D721Med (cell line): ENCODE measurements at regions not wholly inside any gene's neighbourhood (a gene's known extent, or its start where the extent isn't known, plus 50 kb on each side); places are given as distances from the start of the nearest gene placed in this dataset.

Source experiments
- DNase-seq: peaks from one replicate; pipeline ENCODE4 v3.0.0; 2011; ENCODE audit warnings: low spot score; ENCODE audit not compliant: insufficient read length
- FAIRE-seq: peaks from 2 replicates; lab custom pipeline; 2011; peaks lifted over from hg19 to GRCh38; lab: Jason Lieb, UNC
- CTCF ChIP-seq: IDR thresholded peaks from 2 replicates; pipeline ENCODE4 v1.5.1; 2012; ENCODE audit warnings: mild to moderate bottlenecking, control low read depth; ENCODE audit not compliant: insufficient read depth; ENCODE audit errors: missing control alignments

- DNase-seq (no peak), FAIRE-seq (no peak)
- no peak for TF ChIP-seq CTCF
Measured at GRCh38 chr5:57113481-57113880, 60.4 kb upstream of the GPBP1 start.

DNA sequence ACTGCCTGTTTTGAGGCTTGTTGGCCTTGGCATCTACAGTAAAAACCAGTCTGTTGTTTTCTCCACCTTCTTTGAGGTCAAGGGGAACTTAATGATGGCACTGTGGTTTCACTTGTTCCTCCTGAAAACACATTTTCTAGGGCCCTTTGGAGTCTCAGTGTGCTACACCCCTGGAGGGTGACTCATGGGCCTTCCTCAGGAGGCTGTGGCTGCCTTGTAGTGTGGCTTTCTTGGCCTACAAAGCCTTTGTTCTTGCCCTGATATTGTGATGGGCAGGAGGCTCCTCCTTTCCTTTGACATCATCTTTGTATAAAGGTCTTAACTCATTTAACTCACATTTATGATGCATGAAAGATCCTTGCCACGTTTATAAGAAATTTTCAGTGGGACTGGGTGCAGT lies 56.3 kb upstream of the GPBP1 start:
- no peak for FAIRE-seq
- TF ChIP-seq CTCF: no peak
- no peak for DNase-seq

DNA sequence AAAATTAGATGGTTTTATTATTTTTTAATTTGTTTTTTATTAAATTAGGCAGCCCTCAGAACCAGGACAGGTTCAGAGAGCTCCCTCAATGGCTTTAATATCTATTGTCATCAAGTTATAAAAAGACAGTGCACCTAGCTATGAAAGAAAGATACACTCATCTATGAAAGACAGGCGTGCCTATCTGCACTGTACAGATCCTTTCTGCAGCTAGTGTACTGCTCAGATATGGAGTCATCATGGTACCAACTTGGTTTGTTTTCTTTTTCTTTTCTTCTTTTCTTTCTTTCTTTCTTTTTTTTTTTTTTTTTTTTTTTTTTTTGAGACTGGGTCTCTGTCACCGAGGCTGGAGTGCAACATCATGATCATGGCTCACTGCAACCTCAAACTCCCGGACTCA lies 54.8 kb upstream of the GPBP1 start:
- TF ChIP-seq CTCF: no peak
- FAIRE-seq (no peak), DNase-seq (no peak)

GRCh38 chr5:57124014-57124413 lies 49.8 kb upstream of the GPBP1 start:
- FAIRE-seq (no peak), DNase-seq (no peak)
- TF ChIP-seq CTCF: no peak
